K562 (cell line): ENCODE measurements at regions not wholly inside any gene's neighbourhood (a gene's known extent, or its start where the extent isn't known, plus 50 kb on each side); places are given as distances from the start of the nearest gene placed in this dataset.
A peak's percentile ranks its signal among the peaks of the same experiment; 100 is the strongest.

ENCODE experiments used
- ATAC-seq: fragments of 200-7000 bp; cut with Tn5 transposase; 3 replicates; pipeline ENCODE4 v1.9.1; 2020; ENCODE audit warnings: moderate library complexity
- BruUV-seq: library from RNA; stranded (reverse); fragments of 400-500 nt; replicated peaks from 2 replicates; lab custom pipeline; 2021; lab: Mats Ljungman, UMichigan
- CTCF ChIA-PET: fragments of 300-600 bp; formaldehyde crosslinking; extraction: SDS; loops from one replicate; lab custom pipeline; 2021; ENCODE audit warnings: low intra/inter-chr PET ratio; lab: Yijun Ruan, JAX
- POLR2A ChIA-PET: fragments of 300-600, 350-650 bp; sonication (Branson Sonifier 250); formaldehyde crosslinking; extraction: SDS; loops from one replicate; lab custom pipeline; 2021; ENCODE audit warnings: antibody characterized with exemption, inconsistent platforms; lab: Yijun Ruan, JAX
- DNase-seq, 4 experiments: peaks; one replicate each; pipeline versions ENCODE4 v3.0.0 to v3.0.0-alpha.2; 2011 to 2018; ENCODE audit warnings: low spot score in 3 of 4, mixed read lengths in 3 of 4; ENCODE audit errors: extremely low read depth in 1 of 4
- FAIRE-seq: peaks from 2 replicates; lab custom pipeline; 2011; peaks lifted over from hg19 to GRCh38; lab: Jason Lieb, UNC
- H2AFZ ChIP-seq: 2 replicates; pipeline ENCODE4 v1.6.0; 2011; ENCODE audit warnings: low read depth, low read length, control low read depth, inconsistent platforms
- H3K27ac ChIP-seq: fragments of 200-600 bp; 3 replicates; pipeline ENCODE4 v1.8.0; 2011; ENCODE audit warnings: low read depth, mild to moderate bottlenecking, control low read depth, inconsistent platforms, low read length, moderate library complexity, mixed read lengths; ENCODE audit errors: extremely low read depth
- H3K27me3 ChIP-seq, 2 experiments: fragments of 300-600 bp in 1 of 2; 2 replicates in 1 of 2; 3 replicates in 1 of 2; pipeline versions ENCODE4 v1.6.0 to v1.8.0; 2011; ENCODE audit warnings: inconsistent platforms in 2 of 2, low read length in 2 of 2, mild to moderate bottlenecking in 1 of 2, mixed read lengths in 1 of 2, moderate library complexity in 1 of 2; ENCODE audit not compliant: control insufficient read depth in 2 of 2, insufficient read depth in 2 of 2
- H3K36me3 ChIP-seq: fragments of 300-600 bp; 3 replicates; pipeline ENCODE4 v1.8.0; 2011; ENCODE audit warnings: mild to moderate bottlenecking, low read length, inconsistent platforms; ENCODE audit not compliant: control insufficient read depth, insufficient read depth
- H3K4me1 ChIP-seq, 2 experiments: fragments of 200-600 bp in 1 of 2; replicated peaks in 1 of 2; 2 replicates in 1 of 2; 3 replicates in 1 of 2; pipeline versions ENCODE4 v1.5.1 to v1.8.0; 2011; ENCODE audit warnings: inconsistent platforms in 2 of 2, low read length in 2 of 2, mild to moderate bottlenecking in 1 of 2, mixed read lengths in 1 of 2, moderate library complexity in 1 of 2; ENCODE audit not compliant: control insufficient read depth in 2 of 2, insufficient read depth in 2 of 2
- H3K4me2 ChIP-seq: 2 replicates; pipeline ENCODE4 v1.6.1; 2011; ENCODE audit warnings: low read length, control low read depth, inconsistent platforms, mixed read lengths; ENCODE audit not compliant: insufficient read depth
- H3K4me3 ChIP-seq: fragments of 200-600 bp; sonication (generic), shearing (Covaris generic); 2 replicates; pipeline ENCODE4 v1.5.1; 2016; ENCODE audit warnings: control low read depth, inconsistent platforms
- H3K79me2 ChIP-seq: fragments of 200-600 bp; 3 replicates; pipeline ENCODE4 v1.8.0; 2011; ENCODE audit warnings: low read length, inconsistent platforms; ENCODE audit not compliant: control insufficient read depth, insufficient read depth
- H3K9ac ChIP-seq, 2 experiments: 2 replicates each; pipeline versions ENCODE4 v1.6.0 to v1.6.1; 2011; ENCODE audit warnings: low read depth in 2 of 2, low read length in 2 of 2, control low read depth in 1 of 2, inconsistent platforms in 1 of 2, mild to moderate bottlenecking in 1 of 2, mixed read lengths in 1 of 2; ENCODE audit not compliant: insufficient read depth in 1 of 2
- H3K9me1 ChIP-seq: one replicate; pipeline ENCODE4 v1.6.0; 2011; ENCODE audit warnings: inconsistent platforms, mild to moderate bottlenecking, low read length, moderate library complexity; ENCODE audit not compliant: control insufficient read depth, insufficient read depth
- H3K9me3 ChIP-seq: replicated peaks from 2 replicates; pipeline ENCODE4 v1.5.1; 2011; ENCODE audit warnings: low read depth, low read length, inconsistent platforms; ENCODE audit not compliant: control insufficient read depth, insufficient read depth
- H4K20me1 ChIP-seq: replicated peaks from 2 replicates; pipeline ENCODE4 v1.6.1; 2011; ENCODE audit warnings: low read length, inconsistent platforms, mixed read lengths; ENCODE audit not compliant: control insufficient read depth, insufficient read depth
- BRD9 ChIP-seq: fragments of 450-650 bp; IDR thresholded peaks from 2 replicates; pipeline ENCODE4 v1.6.1; 2018; ENCODE audit warnings: low read depth; ENCODE audit not compliant: partially characterized antibody
- E2F5 ChIP-seq: sonication (generic); formaldehyde crosslinking; IDR thresholded peaks from 2 replicates; pipeline ENCODE4 v1.8.0; 2022; ENCODE audit warnings: mild to moderate bottlenecking, missing genetic modification reagents
- MAFG ChIP-seq: fragments of 450-650 bp; conservative IDR thresholded peaks from 2 replicates; pipeline ENCODE4 v1.6.1; 2016; ENCODE audit warnings: missing genetic modification characterization, missing compliant biosample characterization
- RBM39 ChIP-seq: fragments of 200-400 bp; formaldehyde crosslinking; optimal IDR thresholded peaks from 2 replicates; pipeline ENCODE3; 2018; ENCODE audit warnings: low read depth, low read length
- TEAD1 ChIP-seq, 2 experiments: fragments of 450-650 bp in 1 of 2; sonication (generic) in 1 of 2; formaldehyde crosslinking; IDR thresholded peaks; 2 replicates each; pipeline versions ENCODE4 v1.4.0 to v1.8.0; 2020 to 2022; ENCODE audit warnings: mild to moderate bottlenecking in 2 of 2, missing genetic modification reagents in 1 of 2
- XRCC5 ChIP-seq: fragments of 200-400 bp; formaldehyde crosslinking; IDR thresholded peaks from 2 replicates; pipeline ENCODE4 v1.6.1; 2017; ENCODE audit warnings: low read depth, mild to moderate bottlenecking, low read length
- ZNF23 ChIP-seq: fragments of 250-450 bp; sonication (Bioruptor Pico); IDR thresholded peaks from 2 replicates; pipeline ENCODE4 v1.4.0; 2020; ENCODE audit warnings: mild to moderate bottlenecking
- ZNF263 ChIP-seq: sonication (generic); formaldehyde crosslinking; IDR thresholded peaks from 2 replicates; pipeline ENCODE4 v1.8.0; 2022; ENCODE audit warnings: mild to moderate bottlenecking, missing genetic modification reagents, borderline replicate concordance
- ZNF644 ChIP-seq: fragments of 200-800 bp; sonication (Bioruptor generic); IDR thresholded peaks from 2 replicates; pipeline ENCODE4 v1.6.1; 2016; ENCODE audit warnings: low read depth, missing genetic modification characterization, missing compliant biosample characterization
- WGBS: fragments of 100-300 bp; shearing (Covaris generic); methylation state at CpG from one replicate; pipeline ENCODE4 v1.1.6; 2016; ENCODE audit warnings: low coverage, mixed read lengths; ENCODE audit not compliant: insufficient coverage; ENCODE audit errors: missing lambda C conversion rate; 5-methylcytosine and 5-hydroxymethylcytosine counted together
- in situ Hi-C: fragments of 300-500 bp; cut with MboI; formaldehyde crosslinking; loops from 4 replicates; pipeline ENCODE4 v1.15.0; 2018; ENCODE audit warnings: inconsistent platforms, mixed read lengths
- intact Hi-C: fragments of 100-400 bp; cut with micrococcal nuclease; formaldehyde crosslinking; loops from 2 replicates; pipeline ENCODE4 v1.14.2; 2022
- TF ChIP-seq, protein P1 (sequence below): sonication (generic); formaldehyde crosslinking; IDR thresholded peaks from 2 replicates; pipeline ENCODE4 v1.8.1; 2023; ENCODE audit warnings: mild to moderate bottlenecking, missing genetic modification reagents
- TF ChIP-seq, protein P2 (sequence below), 3 experiments: IDR thresholded peaks in 2 of 3; conservative IDR thresholded peaks in 1 of 3; 2 replicates each; pipeline ENCODE4 v1.5.1; 2011 to 2012; ENCODE audit warnings: low read length in 3 of 3, mild to moderate bottlenecking in 3 of 3, control low read depth in 2 of 3, improper control_type of control experiment in 1 of 3, inconsistent platforms in 1 of 3, low read depth in 1 of 3, mixed read lengths in 1 of 3, moderate library complexity in 1 of 3; ENCODE audit not compliant: insufficient read depth in 2 of 3
- TF ChIP-seq, protein P3 (sequence below): fragments of 250-450 bp; sonication (Bioruptor Pico); IDR thresholded peaks from 2 replicates; pipeline ENCODE4 v1.4.0; 2020; ENCODE audit warnings: borderline replicate concordance
- TF ChIP-seq, protein P4 (sequence below): fragments of 200-400 bp; formaldehyde crosslinking; IDR thresholded peaks from 2 replicates; pipeline ENCODE4 v1.6.1; 2017; ENCODE audit warnings: mild to moderate bottlenecking, low read depth, low read length, moderate library complexity

DNA sequence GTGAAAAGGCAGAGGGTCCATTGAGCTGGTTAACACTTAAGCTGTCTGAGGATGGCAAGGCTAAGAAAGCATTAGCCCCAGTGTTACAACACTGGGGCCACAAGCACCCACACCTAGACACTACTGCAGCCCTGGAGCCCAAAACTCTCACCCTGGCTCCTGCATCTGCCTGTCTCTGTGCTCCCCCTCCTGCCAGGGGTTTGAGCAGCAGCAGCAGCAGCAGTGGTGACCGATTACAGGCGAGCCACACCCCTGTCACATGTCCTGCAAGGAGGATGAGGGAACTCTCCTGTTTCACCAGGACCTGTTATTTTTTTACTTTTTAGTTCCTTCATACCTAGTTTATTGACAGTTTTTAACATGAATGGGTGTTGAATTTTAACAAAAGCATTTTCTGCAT lies 326.7 kb upstream of the MAP2 start (continued):
- TF ChIP-seq E2F5 (CRISPR knock-in tag) (no peak), MAFG (tag) (no peak), XRCC5 (no peak)
- TF ChIP-seq, protein P1, sequence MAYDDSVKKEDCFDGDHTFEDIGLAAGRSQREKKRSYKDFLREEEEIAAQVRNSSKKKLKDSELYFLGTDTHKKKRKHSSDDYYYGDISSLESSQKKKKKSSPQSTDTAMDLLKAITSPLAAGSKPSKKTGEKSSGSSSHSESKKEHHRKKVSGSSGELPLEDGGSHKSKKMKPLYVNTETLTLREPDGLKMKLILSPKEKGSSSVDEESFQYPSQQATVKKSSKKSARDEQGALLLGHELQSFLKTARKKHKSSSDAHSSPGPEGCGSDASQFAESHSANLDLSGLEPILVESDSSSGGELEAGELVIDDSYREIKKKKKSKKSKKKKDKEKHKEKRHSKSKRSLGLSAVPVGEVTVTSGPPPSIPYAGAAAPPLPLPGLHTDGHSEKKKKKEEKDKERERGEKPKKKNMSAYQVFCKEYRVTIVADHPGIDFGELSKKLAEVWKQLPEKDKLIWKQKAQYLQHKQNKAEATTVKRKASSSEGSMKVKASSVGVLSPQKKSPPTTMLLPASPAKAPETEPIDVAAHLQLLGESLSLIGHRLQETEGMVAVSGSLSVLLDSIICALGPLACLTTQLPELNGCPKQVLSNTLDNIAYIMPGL (CRISPR knock-in tag): no peak
- TF ChIP-seq, protein P2, sequence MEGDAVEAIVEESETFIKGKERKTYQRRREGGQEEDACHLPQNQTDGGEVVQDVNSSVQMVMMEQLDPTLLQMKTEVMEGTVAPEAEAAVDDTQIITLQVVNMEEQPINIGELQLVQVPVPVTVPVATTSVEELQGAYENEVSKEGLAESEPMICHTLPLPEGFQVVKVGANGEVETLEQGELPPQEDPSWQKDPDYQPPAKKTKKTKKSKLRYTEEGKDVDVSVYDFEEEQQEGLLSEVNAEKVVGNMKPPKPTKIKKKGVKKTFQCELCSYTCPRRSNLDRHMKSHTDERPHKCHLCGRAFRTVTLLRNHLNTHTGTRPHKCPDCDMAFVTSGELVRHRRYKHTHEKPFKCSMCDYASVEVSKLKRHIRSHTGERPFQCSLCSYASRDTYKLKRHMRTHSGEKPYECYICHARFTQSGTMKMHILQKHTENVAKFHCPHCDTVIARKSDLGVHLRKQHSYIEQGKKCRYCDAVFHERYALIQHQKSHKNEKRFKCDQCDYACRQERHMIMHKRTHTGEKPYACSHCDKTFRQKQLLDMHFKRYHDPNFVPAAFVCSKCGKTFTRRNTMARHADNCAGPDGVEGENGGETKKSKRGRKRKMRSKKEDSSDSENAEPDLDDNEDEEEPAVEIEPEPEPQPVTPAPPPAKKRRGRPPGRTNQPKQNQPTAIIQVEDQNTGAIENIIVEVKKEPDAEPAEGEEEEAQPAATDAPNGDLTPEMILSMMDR (IDR thresholded peaks at IDR 0.05 in 2 of 3, conservative IDR thresholded peaks at IDR 0.05 in 1 of 3; ENCODE audit: insufficient read depth in 2 of 3, low read depth in 1 of 3, low read length in 3 of 3): 0 out of 6 replicates have a peak, but pooled peaks of 1 of the 3 experiments have one; percentile 3
- TF ChIP-seq, all 486 proteins: peak for 3

GRCh38 chr2:209102319-209102718 lies 321.5 kb upstream of the MAP2 start:
- ChIA-PET POLR2A (no interaction called here), CTCF (no interaction called here)
- Histone ChIP-seq H3K9me1 (no peaks in the 10 kb centered on the region), H3K4me2 (no peak overlapping the region), H3K79me2 (no peaks in the 10 kb centered on the region), H3K36me3 (no peaks in the 10 kb centered on the region), H3K27ac (no peak overlapping the region), H3K9ac (no peak overlapping the region), H2AFZ (no peak overlapping the region), H4K20me1 (no peaks in the 10 kb centered on the region), H3K4me1 (no peaks in the 10 kb centered on the region), H3K4me3 (no peak overlapping the region), H3K9me3 (no peaks in the 10 kb centered on the region), H3K27me3 (no peaks in the 10 kb centered on the region)
- ATAC-seq (no peak), DNase-seq (no peak), FAIRE-seq (no peak)
- no TSS peak for BruUV-seq
- intact Hi-C loops (no loop called here), in situ Hi-C loops (no loop called here)
- WGBS: 5% methylated on average over 2 of the region's 2 CpGs
- TF ChIP-seq TEAD1 (CRISPR knock-in tag; IDR thresholded peaks at IDR 0.05): no peak
- no peak for TF ChIP-seq ZNF644 (tag)
- no peak for TF ChIP-seq RBM39
- TF ChIP-seq, protein P3, sequence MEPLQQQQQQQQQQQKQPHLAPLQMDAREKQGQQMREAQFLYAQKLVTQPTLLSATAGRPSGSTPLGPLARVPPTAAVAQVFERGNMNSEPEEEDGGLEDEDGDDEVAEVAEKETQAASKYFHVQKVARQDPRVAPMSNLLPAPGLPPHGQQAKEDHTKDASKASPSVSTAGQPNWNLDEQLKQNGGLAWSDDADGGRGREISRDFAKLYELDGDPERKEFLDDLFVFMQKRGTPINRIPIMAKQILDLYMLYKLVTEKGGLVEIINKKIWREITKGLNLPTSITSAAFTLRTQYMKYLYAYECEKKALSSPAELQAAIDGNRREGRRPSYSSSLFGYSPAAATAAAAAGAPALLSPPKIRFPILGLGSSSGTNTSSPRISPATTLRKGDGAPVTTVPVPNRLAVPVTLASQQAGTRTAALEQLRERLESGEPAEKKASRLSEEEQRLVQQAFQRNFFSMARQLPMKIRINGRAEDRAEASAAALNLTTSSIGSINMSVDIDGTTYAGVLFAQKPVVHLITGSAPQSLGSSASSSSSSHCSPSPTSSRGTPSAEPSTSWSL (CRISPR knock-in tag): no peak
- no peak for TF ChIP-seq BRD9
- no peak for TF ChIP-seq ZNF23 (CRISPR knock-in tag)
- TF ChIP-seq, protein P4, sequence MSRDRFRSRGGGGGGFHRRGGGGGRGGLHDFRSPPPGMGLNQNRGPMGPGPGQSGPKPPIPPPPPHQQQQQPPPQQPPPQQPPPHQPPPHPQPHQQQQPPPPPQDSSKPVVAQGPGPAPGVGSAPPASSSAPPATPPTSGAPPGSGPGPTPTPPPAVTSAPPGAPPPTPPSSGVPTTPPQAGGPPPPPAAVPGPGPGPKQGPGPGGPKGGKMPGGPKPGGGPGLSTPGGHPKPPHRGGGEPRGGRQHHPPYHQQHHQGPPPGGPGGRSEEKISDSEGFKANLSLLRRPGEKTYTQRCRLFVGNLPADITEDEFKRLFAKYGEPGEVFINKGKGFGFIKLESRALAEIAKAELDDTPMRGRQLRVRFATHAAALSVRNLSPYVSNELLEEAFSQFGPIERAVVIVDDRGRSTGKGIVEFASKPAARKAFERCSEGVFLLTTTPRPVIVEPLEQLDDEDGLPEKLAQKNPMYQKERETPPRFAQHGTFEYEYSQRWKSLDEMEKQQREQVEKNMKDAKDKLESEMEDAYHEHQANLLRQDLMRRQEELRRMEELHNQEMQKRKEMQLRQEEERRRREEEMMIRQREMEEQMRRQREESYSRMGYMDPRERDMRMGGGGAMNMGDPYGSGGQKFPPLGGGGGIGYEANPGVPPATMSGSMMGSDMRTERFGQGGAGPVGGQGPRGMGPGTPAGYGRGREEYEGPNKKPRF: no peak
- no peak for TF ChIP-seq ZNF263 (CRISPR knock-in tag)
